CD8-positive, alpha-beta memory T cell (primary cell): ENCODE measurements at regions not wholly inside any gene's neighbourhood (a gene's known extent, or its start where the extent isn't known, plus 50 kb on each side); places are given as distances from the start of the nearest gene placed in this dataset.

ENCODE experiments used
- CTCF ChIA-PET: fragments of 350-600 bp; sonication (Branson Sonifier 250); formaldehyde crosslinking; loops from one replicate; lab custom pipeline; 2021; ENCODE audit warnings: antibody characterized with exemption; lab: Charles Lee
- POLR2A ChIA-PET: fragments of 350-600 bp; sonication (Branson Sonifier 250); formaldehyde crosslinking; loops from one replicate; lab custom pipeline; 2021; ENCODE audit warnings: antibody characterized with exemption; lab: Charles Lee
- DNase-seq, 5 donors: peaks; one replicate each; pipeline versions ENCODE4 v3.0.0 to v3.0.0-alpha.2; 2020 to 2022; ENCODE audit warnings: mixed read lengths in 1 of 5
- H3K27ac ChIP-seq: one replicate; pipeline ENCODE4 v1.7.0; 2013; ENCODE audit warnings: low read depth, mild to moderate bottlenecking, low read length, moderate library complexity
- H3K27me3 ChIP-seq: 2 replicates; pipeline ENCODE4 v1.7.0; 2013; ENCODE audit warnings: low read length, mild to moderate bottlenecking; ENCODE audit not compliant: insufficient read depth, poor library complexity, severe bottlenecking
- H3K36me3 ChIP-seq: 2 replicates; pipeline ENCODE4 v1.7.0; 2013; ENCODE audit warnings: mild to moderate bottlenecking, low read length, moderate library complexity; ENCODE audit not compliant: insufficient read depth
- H3K4me1 ChIP-seq: 2 replicates; pipeline ENCODE4 v1.7.0; 2013; ENCODE audit warnings: mild to moderate bottlenecking, low read length, moderate library complexity; ENCODE audit not compliant: insufficient read depth
- H3K4me3 ChIP-seq: 2 replicates; pipeline ENCODE4 v1.7.0; 2013; ENCODE audit warnings: mild to moderate bottlenecking, low read length
- H3K9me3 ChIP-seq: 2 replicates; pipeline ENCODE4 v1.7.0; 2013; ENCODE audit warnings: mild to moderate bottlenecking, low read length
- H3K27ac Mint-ChIP-seq, 8 donors: one replicate each; pipeline ENCODE4 v1.8.0; 2020 to 2021; ENCODE audit warnings: mixed read lengths in 8 of 8, mild to moderate bottlenecking in 6 of 8, inconsistent platforms in 3 of 8, moderate library complexity in 3 of 8
- H3K27me3 Mint-ChIP-seq, 2 donors: one replicate each; pipeline ENCODE4 v1.8.0; 2020 to 2021; ENCODE audit warnings: mixed read lengths in 2 of 2, mild to moderate bottlenecking in 1 of 2, moderate library complexity in 1 of 2
- H3K36me3 Mint-ChIP-seq, 3 donors: one replicate each; pipeline ENCODE4 v1.8.0; 2020 to 2021; ENCODE audit warnings: mixed read lengths in 3 of 3, inconsistent platforms in 1 of 3, mild to moderate bottlenecking in 1 of 3
- H3K4me1 Mint-ChIP-seq, 3 donors: one replicate each; pipeline ENCODE4 v1.8.0; 2020 to 2021; ENCODE audit warnings: mixed read lengths in 3 of 3, inconsistent platforms in 1 of 3, mild to moderate bottlenecking in 1 of 3
- H3K4me3 Mint-ChIP-seq, 7 donors: one replicate each; pipeline ENCODE4 v1.8.0; 2020 to 2021; ENCODE audit warnings: mixed read lengths in 7 of 7, mild to moderate bottlenecking in 6 of 7, moderate library complexity in 4 of 7, inconsistent platforms in 2 of 7
- H3K9me3 Mint-ChIP-seq, 5 donors: one replicate each; pipeline ENCODE4 v1.8.0; 2020 to 2022; ENCODE audit warnings: mixed read lengths in 5 of 5, mild to moderate bottlenecking in 3 of 5, moderate library complexity in 2 of 5, inconsistent platforms in 1 of 5

GRCh38 chr7:46288861-46289260, 367.8 kb upstream of the IGFBP3 start:
- peaks cover 0 to 2% (median 2%) of the 10 kb centered on the region in 5 donors for H3K9me3 Mint-ChIP-seq
- H3K27ac Mint-ChIP-seq: no peak overlapping the region
- no peaks in the 10 kb centered on the region for H3K36me3 ChIP-seq
- no peak for DNase-seq
- no peaks in the 10 kb centered on the region for H3K36me3 Mint-ChIP-seq
- H3K27me3 Mint-ChIP-seq: no peaks in the 10 kb centered on the region
- no peaks in the 10 kb centered on the region for H3K4me1 ChIP-seq
- no peaks in the 10 kb centered on the region for H3K4me1 Mint-ChIP-seq
- no peak overlapping the region for H3K4me3 ChIP-seq
- ChIA-PET CTCF (no interaction called here), POLR2A (no interaction called here)
- no peaks in the 10 kb centered on the region for H3K9me3 ChIP-seq
- no peak overlapping the region for H3K4me3 Mint-ChIP-seq
- H3K27me3 ChIP-seq: no peaks in the 10 kb centered on the region
- H3K27ac ChIP-seq: no peak overlapping the region

- Mint-ChIP-seq H3K27ac (no peak overlapping the region), H3K27me3 (no peaks in the 10 kb centered on the region), H3K9me3 (peaks cover 0 to 2% (median 2%) of the 10 kb centered on the region in 5 donors), H3K4me1 (no peaks in the 10 kb centered on the region), H3K4me3 (no peak overlapping the region), H3K36me3 (no peaks in the 10 kb centered on the region)
- Histone ChIP-seq H3K4me3 (no peak overlapping the region), H3K9me3 (no peaks in the 10 kb centered on the region), H3K27ac (no peak overlapping the region), H3K27me3 (no peaks in the 10 kb centered on the region), H3K36me3 (no peaks in the 10 kb centered on the region), H3K4me1 (no peaks in the 10 kb centered on the region)
- DNase-seq: no peak
- ChIA-PET CTCF (no interaction called here), POLR2A (no interaction called here)
Observed at GRCh38 chr7:46288010-46288409, 366.9 kb upstream of the IGFBP3 start.

GRCh38 chr7:46286957-46287356, 365.9 kb upstream of the IGFBP3 start:
- Mint-ChIP-seq H3K9me3 (peaks cover 0 to 2% (median 0%) of the 10 kb centered on the region in 5 donors), H3K27ac (no peak overlapping the region), H3K36me3 (no peaks in the 10 kb centered on the region), H3K4me1 (no peaks in the 10 kb centered on the region), H3K27me3 (no peaks in the 10 kb centered on the region), H3K4me3 (no peak overlapping the region)
- Histone ChIP-seq H3K36me3 (no peaks in the 10 kb centered on the region), H3K27me3 (no peaks in the 10 kb centered on the region), H3K4me3 (no peak overlapping the region), H3K4me1 (no peaks in the 10 kb centered on the region), H3K27ac (no peak overlapping the region), H3K9me3 (no peaks in the 10 kb centered on the region)
- no peak for DNase-seq
- CTCF ChIA-PET: interaction anchor here (0.5 kb wide), 1 partner anchor 17 kb away, joined by 3 read pairs; no protein-coding TSS in a partner anchor
- POLR2A ChIA-PET: no interaction called here

GRCh38 chr7:46286356-46286755, 365.3 kb upstream of the IGFBP3 start:
- Histone ChIP-seq H3K4me1 (no peaks in the 10 kb centered on the region), H3K27ac (no peak overlapping the region), H3K27me3 (no peaks in the 10 kb centered on the region), H3K36me3 (no peaks in the 10 kb centered on the region), H3K4me3 (no peak overlapping the region), H3K9me3 (no peaks in the 10 kb centered on the region)
- Mint-ChIP-seq H3K4me1 (no peaks in the 10 kb centered on the region), H3K27ac (no peak overlapping the region), H3K9me3 (peaks cover 0 to 2% (median 0%) of the 10 kb centered on the region in 5 donors), H3K4me3 (no peak overlapping the region), H3K27me3 (no peaks in the 10 kb centered on the region), H3K36me3 (no peaks in the 10 kb centered on the region)
- ChIA-PET POLR2A (no interaction called here), CTCF (no interaction called here)
- no peak for DNase-seq

- no peaks in the 10 kb centered on the region for H3K4me1 Mint-ChIP-seq
- H3K4me3 Mint-ChIP-seq: no peak overlapping the region
- Histone ChIP-seq H3K9me3 (no peaks in the 10 kb centered on the region), H3K4me3 (no peak overlapping the region), H3K27ac (no peak overlapping the region), H3K36me3 (no peaks in the 10 kb centered on the region), H3K27me3 (no peaks in the 10 kb centered on the region), H3K4me1 (no peaks in the 10 kb centered on the region)
- H3K9me3 Mint-ChIP-seq: peaks cover 0 to 2% (median 0%) of the 10 kb centered on the region in 5 donors
- no peak for DNase-seq
- H3K36me3 Mint-ChIP-seq: no peaks in the 10 kb centered on the region
- no peak overlapping the region for H3K27ac Mint-ChIP-seq
- no peaks in the 10 kb centered on the region for H3K27me3 Mint-ChIP-seq
- CTCF ChIA-PET: no interaction called here
- POLR2A ChIA-PET: no interaction called here
Observed at GRCh38 chr7:46285878-46286277, 364.8 kb upstream of the IGFBP3 start.

- Histone ChIP-seq H3K4me3 (no peak overlapping the region), H3K36me3 (no peaks in the 10 kb centered on the region), H3K27ac (no peak overlapping the region), H3K27me3 (no peaks in the 10 kb centered on the region), H3K9me3 (no peaks in the 10 kb centered on the region), H3K4me1 (no peaks in the 10 kb centered on the region)
- ChIA-PET CTCF (no interaction called here), POLR2A (no interaction called here)
- H3K27me3 Mint-ChIP-seq: no peaks in the 10 kb centered on the region
- H3K9me3 Mint-ChIP-seq: peaks cover 0 to 4% (median 2%) of the 10 kb centered on the region in 5 donors
- no peak overlapping the region for H3K4me3 Mint-ChIP-seq
- no peaks in the 10 kb centered on the region for H3K36me3 Mint-ChIP-seq
- H3K27ac Mint-ChIP-seq: no peak overlapping the region
- H3K4me1 Mint-ChIP-seq: no peaks in the 10 kb centered on the region
- no peak for DNase-seq
Observed at GRCh38 chr7:46283852-46284251, 362.8 kb upstream of the IGFBP3 start.

- no peaks in the 10 kb centered on the region for H3K27me3 ChIP-seq
- CTCF ChIA-PET: no interaction called here
- no peaks in the 10 kb centered on the region for H3K9me3 ChIP-seq
- no peak overlapping the region for H3K4me3 Mint-ChIP-seq
- no peak overlapping the region for H3K27ac Mint-ChIP-seq
- H3K4me3 ChIP-seq: no peak overlapping the region
- H3K27ac ChIP-seq: no peak overlapping the region
- H3K27me3 Mint-ChIP-seq: no peaks in the 10 kb centered on the region
- no peaks in the 10 kb centered on the region for H3K4me1 Mint-ChIP-seq
- no peak for DNase-seq
- H3K9me3 Mint-ChIP-seq: peaks cover 0 to 9% (median 2%) of the 10 kb centered on the region in 5 donors
- POLR2A ChIA-PET: interaction anchor here (0.6 kb wide), 1 partner anchor 363 kb away, joined by 9 read pairs; no protein-coding TSS in a partner anchor
- no peaks in the 10 kb centered on the region for H3K36me3 Mint-ChIP-seq
- no peaks in the 10 kb centered on the region for H3K4me1 ChIP-seq
- H3K36me3 ChIP-seq: no peaks in the 10 kb centered on the region
Observed at GRCh38 chr7:46282155-46282554, 361.1 kb upstream of the IGFBP3 start.

- no peaks in the 10 kb centered on the region for H3K36me3 ChIP-seq
- H3K4me3 Mint-ChIP-seq: no peak overlapping the region
- no peak overlapping the region for H3K4me3 ChIP-seq
- peaks cover 0 to 17% (median 2%) of the 10 kb centered on the region in 5 donors for H3K9me3 Mint-ChIP-seq
- no peaks in the 10 kb centered on the region for H3K27me3 Mint-ChIP-seq
- no peaks in the 10 kb centered on the region for H3K9me3 ChIP-seq
- no peaks in the 10 kb centered on the region for H3K4me1 Mint-ChIP-seq
- H3K27ac Mint-ChIP-seq: no peak overlapping the region
- DNase-seq: no peak
- POLR2A ChIA-PET: no interaction called here
- H3K4me1 ChIP-seq: no peaks in the 10 kb centered on the region
- no peak overlapping the region for H3K27ac ChIP-seq
- CTCF ChIA-PET: no interaction called here
- no peaks in the 10 kb centered on the region for H3K27me3 ChIP-seq
- no peaks in the 10 kb centered on the region for H3K36me3 Mint-ChIP-seq
Observed at GRCh38 chr7:46281071-46281470, 360.0 kb upstream of the IGFBP3 start.

- Histone ChIP-seq H3K36me3 (no peaks in the 10 kb centered on the region), H3K4me1 (no peaks in the 10 kb centered on the region), H3K4me3 (no peak overlapping the region), H3K27me3 (no peaks in the 10 kb centered on the region), H3K27ac (no peak overlapping the region), H3K9me3 (no peaks in the 10 kb centered on the region)
- Mint-ChIP-seq H3K9me3 (peaks cover 0 to 17% (median 7%) of the 10 kb centered on the region in 5 donors), H3K4me3 (no peak overlapping the region), H3K4me1 (no peaks in the 10 kb centered on the region), H3K27ac (no peak overlapping the region), H3K36me3 (no peaks in the 10 kb centered on the region), H3K27me3 (no peaks in the 10 kb centered on the region)
- ChIA-PET POLR2A (no interaction called here), CTCF (no interaction called here)
- DNase-seq: no peak
Observed at GRCh38 chr7:46279290-46279689, 358.2 kb upstream of the IGFBP3 start.
